ENCODE measurements at regions not wholly inside any gene's neighbourhood (a gene's known extent, or its start where the extent isn't known, plus 50 kb on each side); places are given as distances from the start of the nearest gene placed in this dataset.
"Not testable (repeated sequence)": the region's sequence is repeated elsewhere in the genome, so short reads cannot be mapped to it uniquely, and the experiment has no call there.

- TF ChIP-seq, protein P1, sequence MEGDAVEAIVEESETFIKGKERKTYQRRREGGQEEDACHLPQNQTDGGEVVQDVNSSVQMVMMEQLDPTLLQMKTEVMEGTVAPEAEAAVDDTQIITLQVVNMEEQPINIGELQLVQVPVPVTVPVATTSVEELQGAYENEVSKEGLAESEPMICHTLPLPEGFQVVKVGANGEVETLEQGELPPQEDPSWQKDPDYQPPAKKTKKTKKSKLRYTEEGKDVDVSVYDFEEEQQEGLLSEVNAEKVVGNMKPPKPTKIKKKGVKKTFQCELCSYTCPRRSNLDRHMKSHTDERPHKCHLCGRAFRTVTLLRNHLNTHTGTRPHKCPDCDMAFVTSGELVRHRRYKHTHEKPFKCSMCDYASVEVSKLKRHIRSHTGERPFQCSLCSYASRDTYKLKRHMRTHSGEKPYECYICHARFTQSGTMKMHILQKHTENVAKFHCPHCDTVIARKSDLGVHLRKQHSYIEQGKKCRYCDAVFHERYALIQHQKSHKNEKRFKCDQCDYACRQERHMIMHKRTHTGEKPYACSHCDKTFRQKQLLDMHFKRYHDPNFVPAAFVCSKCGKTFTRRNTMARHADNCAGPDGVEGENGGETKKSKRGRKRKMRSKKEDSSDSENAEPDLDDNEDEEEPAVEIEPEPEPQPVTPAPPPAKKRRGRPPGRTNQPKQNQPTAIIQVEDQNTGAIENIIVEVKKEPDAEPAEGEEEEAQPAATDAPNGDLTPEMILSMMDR (IDR thresholded peaks at IDR 0.05; ENCODE audit: extremely low read depth, low read depth, low read length): no peak
- no peak for DNase-seq (ENCODE audit: insufficient read length, low spot score, missing footprints)
- no peaks in the 10 kb centered on the region for H3K79me2 ChIP-seq (ENCODE audit: insufficient read depth, low read length)
Observed at GRCh38 chr1:5603353-5604104, 388.7 kb downstream of the NPHP4 start.

DNA sequence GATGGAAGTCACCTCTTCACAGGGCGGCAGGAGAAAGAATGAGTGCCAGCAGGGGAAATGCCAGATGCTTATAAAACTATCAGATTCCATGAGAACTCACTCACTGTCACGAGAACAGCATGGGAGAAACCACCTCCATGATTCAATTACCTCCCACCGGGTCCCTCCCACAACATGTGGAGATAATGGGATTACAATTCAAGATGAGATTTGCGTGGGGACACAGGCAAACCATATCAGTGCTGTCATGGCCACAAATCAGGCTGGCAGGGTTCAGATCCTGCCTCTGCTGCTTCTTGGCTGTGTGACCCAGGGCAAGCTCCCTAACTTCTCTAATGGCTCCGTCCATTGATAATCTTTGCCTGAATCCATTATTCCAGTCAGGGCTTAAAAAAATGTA, 389.5 kb downstream of the NPHP4 start:
- H3K4me3 ChIP-seq (ENCODE audit: insufficient read depth, low read length); H4K20me1 ChIP-seq (ENCODE audit: insufficient read depth, low read length); H3K9me3 ChIP-seq (ENCODE audit: low read depth, low read length); H3K4me2 ChIP-seq (ENCODE audit: insufficient read depth, low read length); H3K79me2 ChIP-seq (ENCODE audit: insufficient read depth, low read length); H3K27ac ChIP-seq (ENCODE audit: low read depth, low read length); H3K36me3 ChIP-seq (ENCODE audit: insufficient read depth, low read length); DNase-seq (ENCODE audit: insufficient read length, low spot score, missing footprints); H3K27me3 ChIP-seq (ENCODE audit: insufficient read depth, low read length); H2AFZ ChIP-seq (ENCODE audit: low read length); H3K4me1 ChIP-seq (ENCODE audit: insufficient read depth, low read length): not testable (repeated sequence)

More at GRCh38 chr1:5603353-5604104, 388.7 kb downstream of the NPHP4 start:
- no peaks in the 10 kb centered on the region for H3K36me3 ChIP-seq (ENCODE audit: insufficient read depth, low read length)
- H3K27me3 ChIP-seq (ENCODE audit: insufficient read depth, low read length): no peaks in the 10 kb centered on the region
- no peak overlapping the region for H3K4me2 ChIP-seq (ENCODE audit: insufficient read depth, low read length)
- H3K4me3 ChIP-seq (ENCODE audit: insufficient read depth, low read length): no peak overlapping the region
- no peaks in the 10 kb centered on the region for H4K20me1 ChIP-seq (ENCODE audit: insufficient read depth, low read length)
- H2AFZ ChIP-seq (ENCODE audit: low read length): no peak overlapping the region
- no peaks in the 10 kb centered on the region for H3K9me3 ChIP-seq (ENCODE audit: low read depth, low read length)
- H3K4me1 ChIP-seq (ENCODE audit: insufficient read depth, low read length): no peaks in the 10 kb centered on the region
- no peak overlapping the region for H3K27ac ChIP-seq (ENCODE audit: low read depth, low read length)

- H3K4me3 ChIP-seq (ENCODE audit: insufficient read depth, low read length): no peak overlapping the region
- no peaks in the 10 kb centered on the region for H3K4me1 ChIP-seq (ENCODE audit: insufficient read depth, low read length)
- no peak overlapping the region for H2AFZ ChIP-seq (ENCODE audit: low read length)
- H3K27me3 ChIP-seq (ENCODE audit: insufficient read depth, low read length): no peaks in the 10 kb centered on the region
- TF ChIP-seq, protein P1 (IDR thresholded peaks at IDR 0.05; ENCODE audit: extremely low read depth, low read depth, low read length): no peak
- DNase-seq (ENCODE audit: insufficient read length, low spot score, missing footprints): no peak
- H3K4me2 ChIP-seq (ENCODE audit: insufficient read depth, low read length): no peak overlapping the region
- H3K79me2 ChIP-seq (ENCODE audit: insufficient read depth, low read length): no peaks in the 10 kb centered on the region
- H3K9me3 ChIP-seq (ENCODE audit: low read depth, low read length): no peaks in the 10 kb centered on the region
- no peak overlapping the region for H3K27ac ChIP-seq (ENCODE audit: low read depth, low read length)
- no peaks in the 10 kb centered on the region for H3K36me3 ChIP-seq (ENCODE audit: insufficient read depth, low read length)
- H4K20me1 ChIP-seq (ENCODE audit: insufficient read depth, low read length): no peaks in the 10 kb centered on the region
Observed at GRCh38 chr1:5601516-5601915, 390.7 kb downstream of the NPHP4 start.

GRCh38 chr1:5599541-5599940, 392.7 kb downstream of the NPHP4 start:
- no peak for DNase-seq (ENCODE audit: insufficient read length, low spot score, missing footprints)
- Histone ChIP-seq H3K4me3 (ENCODE audit: insufficient read depth, low read length) (no peak overlapping the region), H3K4me2 (ENCODE audit: insufficient read depth, low read length) (no peak overlapping the region), H3K79me2 (ENCODE audit: insufficient read depth, low read length) (no peaks in the 10 kb centered on the region), H3K9me3 (ENCODE audit: low read depth, low read length) (no peaks in the 10 kb centered on the region), H4K20me1 (ENCODE audit: insufficient read depth, low read length) (no peaks in the 10 kb centered on the region), H2AFZ (ENCODE audit: low read length) (no peak overlapping the region), H3K27me3 (ENCODE audit: insufficient read depth, low read length) (no peaks in the 10 kb centered on the region), H3K27ac (ENCODE audit: low read depth, low read length) (no peak overlapping the region), H3K4me1 (ENCODE audit: insufficient read depth, low read length) (no peaks in the 10 kb centered on the region), H3K36me3 (ENCODE audit: insufficient read depth, low read length) (no peaks in the 10 kb centered on the region)
- TF ChIP-seq, protein P1 (IDR thresholded peaks at IDR 0.05; ENCODE audit: extremely low read depth, low read depth, low read length): no peak
